IMR-90 (cell line): ENCODE measurements at regions not wholly inside any gene's neighbourhood (a gene's known extent, or its start where the extent isn't known, plus 50 kb on each side); places are given as distances from the start of the nearest gene placed in this dataset.

Experiments used
- ATAC-seq: fragments of 200-7000 bp; cut with Tn5 transposase; 2 replicates; pipeline ENCODE4 v1.9.1; 2020; ENCODE audit warnings: low read depth, mild to moderate bottlenecking, moderate library complexity
- BruUV-seq: library from RNA; stranded (reverse); fragments of 400-500 nt; replicated peaks from 2 replicates; lab custom pipeline; 2021; lab: Mats Ljungman, UMichigan
- CTCF ChIA-PET: fragments of 300-600 bp; formaldehyde crosslinking; extraction: SDS; loops from one replicate; lab custom pipeline; 2021; ENCODE audit warnings: antibody characterized with exemption; lab: Yijun Ruan, JAX
- POLR2A ChIA-PET: fragments of 300-600 bp; sonication (Branson Sonifier 250); formaldehyde crosslinking; loops from one replicate; lab custom pipeline; 2022; ENCODE audit warnings: antibody characterized with exemption; ENCODE audit not compliant: unreplicated experiment; lab: Charles Lee
- DNase-seq: peaks from one replicate; pipeline ENCODE4 v3.0.0; 2013
- H2AFZ ChIP-seq: replicated peaks from 2 replicates; pipeline ENCODE3; 2013; ENCODE audit warnings: low read length, mild to moderate bottlenecking; ENCODE audit not compliant: poor library complexity
- H2AK5ac ChIP-seq: 2 replicates; pipeline ENCODE4 v1.6.1; 2013; ENCODE audit warnings: low read depth, low read length, inconsistent platforms
- H2AK9ac ChIP-seq: replicated peaks from 2 replicates; pipeline ENCODE3; 2013; ENCODE audit warnings: mild to moderate bottlenecking, low read depth, low read length, moderate library complexity; ENCODE audit not compliant: poor library complexity
- H2BK120ac ChIP-seq: 2 replicates; pipeline ENCODE4 v1.6.1; 2013; ENCODE audit warnings: low read depth, low read length, inconsistent platforms
- H2BK15ac ChIP-seq: 3 replicates; pipeline ENCODE4 v1.6.1; 2013; ENCODE audit warnings: low read depth, low read length, inconsistent platforms
- H2BK20ac ChIP-seq: 2 replicates; pipeline ENCODE4 v1.6.1; 2013; ENCODE audit warnings: low read depth, mild to moderate bottlenecking, inconsistent platforms, low read length, moderate library complexity
- H2BK5ac ChIP-seq: 2 replicates; pipeline ENCODE4 v1.6.1; 2013; ENCODE audit warnings: mild to moderate bottlenecking, low read depth, low read length, inconsistent platforms; ENCODE audit not compliant: poor library complexity, severe bottlenecking
- H3K14ac ChIP-seq: replicated peaks from 2 replicates; pipeline ENCODE4 v1.6.1; 2013; ENCODE audit warnings: low read depth, low read length, inconsistent platforms
- H3K18ac ChIP-seq: 2 replicates; pipeline ENCODE4 v1.6.1; 2013; ENCODE audit warnings: low read depth, low read length, control low read depth
- H3K23ac ChIP-seq: 2 replicates; pipeline ENCODE4 v1.6.1; 2013; ENCODE audit warnings: low read depth, low read length, inconsistent platforms
- H3K27ac ChIP-seq: 2 replicates; pipeline ENCODE4 v1.5.1; 2013; ENCODE audit warnings: mild to moderate bottlenecking, control low read depth, low read length; ENCODE audit not compliant: insufficient read depth
- H3K27me3 ChIP-seq: 2 replicates; pipeline ENCODE4 v1.6.1; 2013; ENCODE audit warnings: low read length; ENCODE audit not compliant: control insufficient read depth, insufficient read depth
- H3K36me3 ChIP-seq: 2 replicates; pipeline ENCODE4 v1.6.1; 2013; ENCODE audit warnings: low read length, mixed read lengths; ENCODE audit not compliant: control insufficient read depth, insufficient read depth
- H3K4ac ChIP-seq: 2 replicates; pipeline ENCODE4 v1.6.1; 2013; ENCODE audit warnings: low read depth, low read length, inconsistent platforms
- H3K4me1 ChIP-seq: 2 replicates; pipeline ENCODE4 v1.6.1; 2013; ENCODE audit warnings: low read length, mixed read lengths; ENCODE audit not compliant: control insufficient read depth, insufficient read depth
- H3K4me2 ChIP-seq: 2 replicates; pipeline ENCODE4 v1.6.1; 2013; ENCODE audit warnings: low read depth, mild to moderate bottlenecking, control low read depth, low read length, moderate library complexity
- H3K4me3 ChIP-seq: 2 replicates; pipeline ENCODE4 v1.5.1; 2013; ENCODE audit warnings: low read depth, mild to moderate bottlenecking, control low read depth, low read length, moderate library complexity; ENCODE audit not compliant: insufficient read depth
- H3K56ac ChIP-seq: 2 replicates; pipeline ENCODE4 v1.6.1; 2013; ENCODE audit warnings: low read length, inconsistent platforms; ENCODE audit not compliant: insufficient read depth; ENCODE audit errors: extremely low read depth
- H3K79me1 ChIP-seq, 2 experiments: 2 replicates each; pipeline ENCODE4 v1.6.1; 2013; ENCODE audit warnings: low read length in 2 of 2, inconsistent platforms in 1 of 2, low read depth in 1 of 2
- H3K9ac ChIP-seq: 2 replicates; pipeline ENCODE4 v1.6.1; 2013; ENCODE audit warnings: low read depth, low read length, control low read depth
- H3K9me1 ChIP-seq: 2 replicates; pipeline ENCODE4 v1.6.1; 2013; ENCODE audit warnings: low read length, inconsistent platforms; ENCODE audit not compliant: insufficient read depth
- H3K9me3 ChIP-seq: 2 replicates; pipeline ENCODE4 v1.6.1; 2013; ENCODE audit warnings: low read length; ENCODE audit not compliant: control insufficient read depth, insufficient read depth
- H4K20me1 ChIP-seq: 2 replicates; pipeline ENCODE4 v1.6.1; 2013; ENCODE audit warnings: low read length, inconsistent platforms; ENCODE audit not compliant: insufficient read depth
- H4K5ac ChIP-seq: 2 replicates; pipeline ENCODE4 v1.6.1; 2013; ENCODE audit warnings: mild to moderate bottlenecking, low read depth, low read length, control low read depth
- H4K8ac ChIP-seq, 2 experiments: 2 replicates each; pipeline ENCODE4 v1.6.1; 2013; ENCODE audit warnings: low read depth in 2 of 2, low read length in 2 of 2, control low read depth in 1 of 2, inconsistent platforms in 1 of 2
- H4K91ac ChIP-seq: 2 replicates; pipeline ENCODE4 v1.6.1; 2013; ENCODE audit warnings: low read depth, low read length, inconsistent platforms; ENCODE audit not compliant: insufficient read depth
- BHLHE40 ChIP-seq: fragments of 150-350 bp; IDR thresholded peaks from 2 replicates; pipeline ENCODE4 v1.6.1; 2016; ENCODE audit warnings: mild to moderate bottlenecking, low read depth, low read length
- CEBPB ChIP-seq: IDR thresholded peaks from 2 replicates; pipeline ENCODE4 v1.6.1; 2012; ENCODE audit warnings: low read depth, low read length, improper control_type of control experiment
- CHD1 ChIP-seq: IDR thresholded peaks from 2 replicates; pipeline ENCODE4 v1.6.1; 2012; ENCODE audit warnings: low read depth, low read length, improper control_type of control experiment
- CTCF ChIP-seq: conservative IDR thresholded peaks from 2 replicates; pipeline ENCODE4 v1.5.1; 2012; ENCODE audit warnings: mild to moderate bottlenecking, low read depth, low read length, improper control_type of control experiment
- ELK1 ChIP-seq: fragments of 150-350 bp; IDR thresholded peaks from 2 replicates; pipeline ENCODE4 v1.6.1; 2016; ENCODE audit warnings: low read depth, mild to moderate bottlenecking, low read length, moderate library complexity, borderline replicate concordance
- FOS ChIP-seq: fragments of 150-350 bp; IDR thresholded peaks from 2 replicates; pipeline ENCODE4 v1.6.1; 2016; ENCODE audit warnings: low read depth, low read length
- MAFK ChIP-seq: IDR thresholded peaks from 2 replicates; pipeline ENCODE4 v1.6.1; 2012; ENCODE audit warnings: low read depth, low read length, improper control_type of control experiment
- MAZ ChIP-seq: IDR thresholded peaks from 2 replicates; pipeline ENCODE4 v1.6.1; 2012; ENCODE audit warnings: low read depth, mild to moderate bottlenecking, low read length, improper control_type of control experiment, moderate library complexity, borderline replicate concordance
- MXI1 ChIP-seq: IDR thresholded peaks from 2 replicates; pipeline ENCODE4 v1.6.1; 2012; ENCODE audit warnings: low read depth, mild to moderate bottlenecking, low read length, moderate library complexity, borderline replicate concordance
- NFE2L2 ChIP-seq: fragments of 150-350 bp; IDR thresholded peaks from 2 replicates; pipeline ENCODE4 v1.6.1; 2016; ENCODE audit warnings: low read depth, mild to moderate bottlenecking, low read length
- RCOR1 ChIP-seq: IDR thresholded peaks from 2 replicates; pipeline ENCODE4 v1.6.1; 2012; ENCODE audit warnings: mild to moderate bottlenecking, low read length, improper control_type of control experiment; ENCODE audit not compliant: insufficient replicate concordance
- USF2 ChIP-seq: fragments of 150-350 bp; IDR thresholded peaks from 2 replicates; pipeline ENCODE4 v1.6.1; 2017; ENCODE audit warnings: mild to moderate bottlenecking, antibody characterized with exemption, low read length, low read depth
- WGBS, 2 experiments: methylation state at CpG; one replicate each; pipeline versions ENCODE4 v1.1.5 to v1.1.7; 2013; ENCODE audit warnings: missing lambda C conversion rate in 2 of 2; ENCODE audit not compliant: insufficient read length in 1 of 2; ENCODE audit errors: extremely low coverage in 2 of 2; 5-methylcytosine and 5-hydroxymethylcytosine counted together
- dilution Hi-C: fragments of 300-500 bp; cut with HindIII; formaldehyde crosslinking; loops from one replicate; pipeline ENCODE4 v1.14.3; 2018; ENCODE audit warnings: low sequenced_read_pairs; ENCODE audit not compliant: unreplicated experiment
- in situ Hi-C: fragments of 300-500 bp; cut with MboI; formaldehyde crosslinking; loops from 3 replicates; pipeline ENCODE4 v1.14.3; 2019; ENCODE audit warnings: low sequenced_read_pairs, inconsistent platforms, mixed read lengths
- intact Hi-C: fragments of 100-400 bp; cut with micrococcal nuclease; formaldehyde crosslinking; loops from 2 replicates; pipeline ENCODE4 v1.10.0; 2022

DNA sequence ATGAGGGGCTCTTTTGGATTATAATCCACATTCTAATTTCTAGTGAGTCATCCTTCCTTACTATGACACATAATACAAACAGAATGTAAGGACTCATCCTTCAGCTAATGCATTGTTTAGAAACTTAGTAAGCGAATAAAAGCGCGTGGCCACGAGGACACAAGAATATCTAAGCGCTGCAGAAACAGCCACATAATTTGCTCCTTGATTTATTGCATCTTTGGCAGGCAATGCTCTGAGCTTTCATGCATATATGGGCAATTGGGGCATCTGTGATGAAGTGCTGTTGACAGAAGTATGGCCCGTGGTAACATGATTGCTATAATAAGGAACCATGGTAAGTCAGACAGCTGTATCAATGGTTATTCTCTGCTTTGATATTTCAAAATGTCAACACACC lies 191.3 kb upstream of the ZNF385D start:
- Histone ChIP-seq H3K27ac (no peak overlapping the region), H2BK5ac (no peak overlapping the region), H3K4me1 (no peaks in the 10 kb centered on the region), H3K56ac (no peak overlapping the region), H3K79me1 (no peaks in the 10 kb centered on the region), H3K4ac (no peak overlapping the region), H3K9me3 (no peaks in the 10 kb centered on the region), H2AK5ac (no peak overlapping the region), H2BK120ac (no peak overlapping the region), H3K27me3 (no peaks in the 10 kb centered on the region), H4K91ac (no peak overlapping the region), H3K23ac (no peak overlapping the region), H2AFZ (no peak overlapping the region), H3K14ac (no peak overlapping the region), H2BK20ac (no peak overlapping the region), H4K8ac (no peak overlapping the region), H4K20me1 (no peaks in the 10 kb centered on the region), H3K18ac (no peak overlapping the region), H4K5ac (no peak overlapping the region), H2BK15ac (no peak overlapping the region), H3K9ac (no peak overlapping the region), H3K4me3 (no peak overlapping the region), H3K36me3 (no peaks in the 10 kb centered on the region), H2AK9ac (no peak overlapping the region), H3K9me1 (no peaks in the 10 kb centered on the region), H3K4me2 (peak overlapping the region; percentile 52; the same call in 1 of the 2 replicates)
- POLR2A ChIA-PET: no interaction called here
- no TSS peak for BruUV-seq
- intact Hi-C loops: no loop called here
- TF ChIP-seq CTCF (no peak), RCOR1 (no peak), USF2 (peak; percentile 37; the same call in 1 of the 2 replicates), MAFK (no peak), ELK1 (no peak), CHD1 (no peak), FOS (peak; percentile 90), NFE2L2 (no peak), MXI1 (no peak), CEBPB (peak; percentile 14; the same call in 1 of the 2 replicates), MAZ (no peak), BHLHE40 (peak; percentile 22; the same call in 1 of the 2 replicates)
- dilution Hi-C loops: no loop called here
- peak; percentile 79 for ATAC-seq
- peak; percentile 87 for DNase-seq
- CTCF ChIA-PET: no interaction called here
- in situ Hi-C loops: no loop called here
- 0% methylated on average over 5 of the region's 6 CpGs; no CpG with 5 or more reads in 1 of the 2 experiments for WGBS, 2 experiments
